ENCODE measurements at regions not wholly inside any gene's neighbourhood (a gene's known extent, or its start where the extent isn't known, plus 50 kb on each side); places are given as distances from the start of the nearest gene placed in this dataset.

DNA sequence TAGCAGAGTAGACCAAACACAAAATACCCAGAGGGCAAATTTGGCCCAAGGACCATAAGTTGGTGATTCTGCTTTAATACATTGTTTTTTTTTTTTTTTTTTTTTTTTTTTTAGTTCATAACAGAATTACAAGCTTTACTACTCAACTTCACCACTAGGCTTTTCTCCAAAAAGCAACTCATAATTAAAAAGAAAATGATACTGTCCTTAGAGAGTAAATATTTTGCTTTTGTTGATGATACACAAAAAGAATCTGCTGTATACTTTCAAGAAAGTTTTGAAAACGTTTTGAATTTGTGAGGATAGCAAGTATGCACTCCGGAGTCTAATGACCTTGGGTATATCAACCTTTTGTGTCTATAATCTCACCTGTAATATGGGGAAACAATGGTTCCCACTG, 68.9 kb upstream of the LMO3 start:
- TF ChIP-seq POLR2AphosphoS5 (IDR thresholded peaks at IDR 0.05; ENCODE audit: low read depth, low read length) (no peak), TCF7L2 (IDR thresholded peaks at IDR 0.05; ENCODE audit: low read depth, low read length) (no peak)
- TF ChIP-seq, protein P1, sequence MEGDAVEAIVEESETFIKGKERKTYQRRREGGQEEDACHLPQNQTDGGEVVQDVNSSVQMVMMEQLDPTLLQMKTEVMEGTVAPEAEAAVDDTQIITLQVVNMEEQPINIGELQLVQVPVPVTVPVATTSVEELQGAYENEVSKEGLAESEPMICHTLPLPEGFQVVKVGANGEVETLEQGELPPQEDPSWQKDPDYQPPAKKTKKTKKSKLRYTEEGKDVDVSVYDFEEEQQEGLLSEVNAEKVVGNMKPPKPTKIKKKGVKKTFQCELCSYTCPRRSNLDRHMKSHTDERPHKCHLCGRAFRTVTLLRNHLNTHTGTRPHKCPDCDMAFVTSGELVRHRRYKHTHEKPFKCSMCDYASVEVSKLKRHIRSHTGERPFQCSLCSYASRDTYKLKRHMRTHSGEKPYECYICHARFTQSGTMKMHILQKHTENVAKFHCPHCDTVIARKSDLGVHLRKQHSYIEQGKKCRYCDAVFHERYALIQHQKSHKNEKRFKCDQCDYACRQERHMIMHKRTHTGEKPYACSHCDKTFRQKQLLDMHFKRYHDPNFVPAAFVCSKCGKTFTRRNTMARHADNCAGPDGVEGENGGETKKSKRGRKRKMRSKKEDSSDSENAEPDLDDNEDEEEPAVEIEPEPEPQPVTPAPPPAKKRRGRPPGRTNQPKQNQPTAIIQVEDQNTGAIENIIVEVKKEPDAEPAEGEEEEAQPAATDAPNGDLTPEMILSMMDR (IDR thresholded peaks at IDR 0.05): no peak
- TF ChIP-seq, protein P2, sequence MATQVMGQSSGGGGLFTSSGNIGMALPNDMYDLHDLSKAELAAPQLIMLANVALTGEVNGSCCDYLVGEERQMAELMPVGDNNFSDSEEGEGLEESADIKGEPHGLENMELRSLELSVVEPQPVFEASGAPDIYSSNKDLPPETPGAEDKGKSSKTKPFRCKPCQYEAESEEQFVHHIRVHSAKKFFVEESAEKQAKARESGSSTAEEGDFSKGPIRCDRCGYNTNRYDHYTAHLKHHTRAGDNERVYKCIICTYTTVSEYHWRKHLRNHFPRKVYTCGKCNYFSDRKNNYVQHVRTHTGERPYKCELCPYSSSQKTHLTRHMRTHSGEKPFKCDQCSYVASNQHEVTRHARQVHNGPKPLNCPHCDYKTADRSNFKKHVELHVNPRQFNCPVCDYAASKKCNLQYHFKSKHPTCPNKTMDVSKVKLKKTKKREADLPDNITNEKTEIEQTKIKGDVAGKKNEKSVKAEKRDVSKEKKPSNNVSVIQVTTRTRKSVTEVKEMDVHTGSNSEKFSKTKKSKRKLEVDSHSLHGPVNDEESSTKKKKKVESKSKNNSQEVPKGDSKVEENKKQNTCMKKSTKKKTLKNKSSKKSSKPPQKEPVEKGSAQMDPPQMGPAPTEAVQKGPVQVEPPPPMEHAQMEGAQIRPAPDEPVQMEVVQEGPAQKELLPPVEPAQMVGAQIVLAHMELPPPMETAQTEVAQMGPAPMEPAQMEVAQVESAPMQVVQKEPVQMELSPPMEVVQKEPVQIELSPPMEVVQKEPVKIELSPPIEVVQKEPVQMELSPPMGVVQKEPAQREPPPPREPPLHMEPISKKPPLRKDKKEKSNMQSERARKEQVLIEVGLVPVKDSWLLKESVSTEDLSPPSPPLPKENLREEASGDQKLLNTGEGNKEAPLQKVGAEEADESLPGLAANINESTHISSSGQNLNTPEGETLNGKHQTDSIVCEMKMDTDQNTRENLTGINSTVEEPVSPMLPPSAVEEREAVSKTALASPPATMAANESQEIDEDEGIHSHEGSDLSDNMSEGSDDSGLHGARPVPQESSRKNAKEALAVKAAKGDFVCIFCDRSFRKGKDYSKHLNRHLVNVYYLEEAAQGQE (IDR thresholded peaks at IDR 0.05; ENCODE audit: insufficient read depth in 1 of 2, low read depth in 2 of 2, low read length in 1 of 2): no peak

Data from Panc1 (cell line).